GM18907 (cell line): ENCODE measurements at regions not wholly inside any gene's neighbourhood (a gene's known extent, or its start where the extent isn't known, plus 50 kb on each side); places are given as distances from the start of the nearest gene placed in this dataset.
"Not testable (repeated sequence)": the region's sequence is repeated elsewhere in the genome, so short reads cannot be mapped to it uniquely, and the experiment has no call there.

Experiments
- ATAC-seq: cut with Tn5 transposase; IDR thresholded peaks from one replicate; pipeline ENCODE4 v1.9.1; 2021; ENCODE audit warnings: mild to moderate bottlenecking, moderate library complexity; ENCODE audit not compliant: unreplicated experiment

DNA sequence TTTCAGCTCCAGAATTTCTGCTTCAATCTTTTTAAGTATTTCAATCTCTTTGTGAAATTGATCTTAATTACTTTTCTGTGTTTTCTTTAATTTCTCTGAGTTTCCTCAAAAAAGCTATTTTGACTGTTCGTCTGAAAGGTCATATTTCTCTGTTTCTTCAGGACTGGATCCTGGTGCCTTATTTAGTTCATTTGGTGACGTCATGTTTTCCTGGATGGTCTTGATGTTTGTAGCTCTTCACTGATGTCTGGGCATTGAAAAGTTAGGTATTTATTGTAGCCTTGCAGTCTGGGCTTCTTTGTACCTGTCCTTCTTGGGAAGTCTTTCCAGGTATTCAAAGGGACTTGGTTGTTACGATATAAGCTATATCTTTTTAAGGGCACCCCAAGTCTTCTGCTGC is 998.7 kb downstream of the NCAM2 start:
- no peak for ATAC-seq

DNA sequence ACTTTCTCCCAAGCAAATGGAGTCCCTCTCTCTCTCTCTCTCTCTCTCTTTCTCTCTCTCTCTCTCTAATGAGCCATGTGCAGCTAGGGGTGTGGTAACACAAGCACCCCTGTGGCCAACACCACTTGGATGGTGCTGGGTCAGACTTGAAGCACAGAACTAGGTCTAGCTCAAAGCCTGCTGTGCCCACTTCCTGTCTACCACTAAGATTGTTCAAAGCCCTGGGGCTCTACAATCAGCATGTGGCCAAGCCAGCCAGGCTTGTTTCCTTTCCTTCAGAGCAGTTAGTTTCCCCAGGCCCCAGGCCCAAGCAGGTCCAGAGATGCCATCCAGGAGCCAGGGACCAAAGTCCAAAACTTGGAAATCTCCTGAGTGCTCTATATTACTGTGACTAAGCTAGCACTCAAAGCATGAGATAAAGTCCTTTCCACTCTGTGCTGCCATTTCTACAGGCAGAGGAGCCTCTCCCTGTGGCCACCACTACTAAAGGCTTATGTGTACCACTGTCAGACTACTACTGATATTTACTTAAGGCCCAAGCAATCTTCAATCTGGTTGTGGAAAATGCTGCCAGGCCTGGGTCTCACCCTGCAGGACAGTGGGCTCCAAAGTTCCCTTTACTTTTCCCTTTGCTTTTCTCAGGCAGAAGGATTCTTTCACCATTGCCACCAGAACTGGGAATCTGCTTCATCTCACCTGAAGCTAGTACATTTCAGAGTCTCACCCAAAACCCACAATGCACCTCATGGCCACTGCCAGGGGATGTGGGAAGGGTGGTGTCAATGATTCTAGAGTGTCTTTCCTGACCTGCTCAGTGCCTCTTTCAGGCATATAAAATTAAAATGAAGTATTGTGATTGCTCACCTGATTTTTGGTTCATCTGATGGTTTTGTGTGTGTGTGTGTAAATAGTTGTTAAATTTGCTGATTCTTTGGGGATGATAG is 999.5 kb downstream of the NCAM2 start:
- no peak for ATAC-seq

DNA sequence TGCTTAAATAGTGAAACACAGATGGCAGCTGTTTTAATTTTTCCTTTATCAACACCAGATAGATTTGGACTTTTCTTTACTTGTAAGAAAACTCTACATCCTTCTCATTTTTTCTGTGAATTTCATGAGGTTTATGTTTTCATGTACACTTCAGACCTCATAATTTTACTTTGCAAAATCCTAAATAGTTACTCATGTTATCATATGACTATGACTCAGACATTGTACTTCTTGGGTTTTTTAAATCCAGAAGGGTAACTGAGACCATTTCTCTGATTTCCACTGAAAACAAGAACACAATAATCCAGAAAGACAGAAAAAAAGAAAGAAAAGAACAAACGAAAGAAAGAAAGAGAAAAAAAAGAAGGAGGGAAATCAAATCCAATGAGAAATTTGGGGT is 1021.6 kb downstream of the NCAM2 start:
- no peak for ATAC-seq

DNA sequence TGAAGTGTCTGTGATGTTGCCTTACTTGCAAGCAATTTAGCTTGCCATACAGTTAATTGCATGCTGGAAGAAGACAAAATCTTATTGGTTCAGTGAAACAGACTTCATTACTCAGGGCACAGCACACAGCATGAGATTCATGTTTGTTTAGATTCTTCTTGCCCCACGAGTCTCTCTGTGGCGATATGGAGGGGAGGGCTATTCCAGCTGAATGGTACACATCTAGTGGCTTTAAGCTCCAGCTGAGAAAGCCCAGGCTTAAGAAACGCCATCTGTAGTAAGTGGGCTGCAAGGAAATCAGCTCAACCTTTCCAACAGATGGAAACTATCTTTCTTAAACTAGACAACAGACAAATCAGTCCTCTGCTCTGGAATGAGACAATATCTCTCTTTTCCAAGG is 1022.0 kb downstream of the NCAM2 start:
- no peak for ATAC-seq

DNA sequence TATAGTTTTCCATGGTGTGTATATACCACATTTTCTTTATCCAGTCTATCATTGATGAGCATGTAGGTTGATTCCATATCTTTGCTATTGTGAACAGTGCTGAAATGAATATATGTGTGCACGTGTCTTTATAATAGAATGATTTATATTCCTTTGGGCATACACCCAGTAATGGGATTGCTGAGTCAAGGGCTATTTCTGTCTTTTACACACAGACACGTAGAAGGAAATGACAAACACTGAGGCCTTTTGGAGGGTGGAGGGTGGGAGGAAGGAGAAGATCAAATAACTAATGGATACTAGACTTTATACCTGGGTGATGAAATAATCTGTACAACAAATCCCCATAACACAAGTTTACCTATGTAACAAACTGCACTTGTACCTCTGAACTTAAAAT is 1025.7 kb downstream of the NCAM2 start:
- not testable (repeated sequence) for ATAC-seq

DNA sequence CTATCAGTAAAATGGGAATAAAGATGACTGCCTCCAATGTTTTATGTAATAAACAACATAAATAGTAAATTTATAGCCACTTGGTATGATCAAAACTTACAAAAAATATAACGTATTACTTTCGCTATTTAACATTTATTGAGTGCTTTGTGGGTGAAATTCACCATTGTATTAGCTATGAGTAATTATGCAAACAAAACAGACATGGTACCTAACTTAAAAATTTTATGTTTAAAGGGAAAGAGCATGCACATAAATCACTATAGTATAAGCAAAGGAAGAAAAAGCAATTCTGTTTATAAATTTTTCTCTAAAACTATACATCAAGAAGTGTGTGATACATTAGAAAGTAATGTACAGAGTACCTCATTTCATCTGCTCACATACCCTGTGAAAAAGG is 1046.2 kb downstream of the NCAM2 start:
- ATAC-seq: no peak

DNA sequence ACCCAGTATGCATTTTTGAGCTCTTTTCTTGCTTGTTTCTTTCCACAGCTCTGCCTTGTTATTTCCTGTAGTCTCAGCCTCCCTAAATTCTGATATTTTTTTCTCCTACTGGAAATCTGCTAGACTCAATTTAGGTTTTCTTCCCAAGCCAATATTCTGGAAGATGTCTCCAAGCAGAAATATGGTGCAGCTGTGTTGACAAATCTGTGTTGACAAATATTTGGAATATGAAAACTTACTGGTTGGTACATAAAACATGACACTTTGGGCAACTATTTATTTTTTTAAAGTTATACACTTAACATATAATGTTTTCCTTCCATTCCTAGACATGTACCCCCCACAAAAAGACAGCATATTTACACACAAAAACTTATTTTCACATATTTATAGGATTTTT is 1048.4 kb downstream of the NCAM2 start:
- ATAC-seq: no peak

DNA sequence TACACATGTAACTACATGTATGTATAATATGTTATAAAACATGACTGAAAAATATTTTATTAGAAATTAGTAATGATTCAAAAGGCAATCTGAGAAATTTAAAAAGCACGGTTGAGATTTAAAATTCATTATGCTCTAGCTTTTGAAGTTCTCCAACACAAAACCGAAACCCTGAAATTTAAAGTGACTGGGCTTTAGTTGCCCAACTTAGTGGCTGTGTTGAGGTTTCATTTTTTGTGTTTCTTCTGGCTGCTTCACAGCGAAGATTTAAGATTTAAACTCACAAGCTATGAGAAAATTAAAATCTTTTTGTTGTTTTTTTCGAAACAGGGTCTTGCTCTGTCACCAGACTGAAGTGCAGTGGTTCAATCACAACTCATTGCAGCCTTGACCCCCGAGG is 1058.7 kb downstream of the NCAM2 start:
- ATAC-seq: no peak

DNA sequence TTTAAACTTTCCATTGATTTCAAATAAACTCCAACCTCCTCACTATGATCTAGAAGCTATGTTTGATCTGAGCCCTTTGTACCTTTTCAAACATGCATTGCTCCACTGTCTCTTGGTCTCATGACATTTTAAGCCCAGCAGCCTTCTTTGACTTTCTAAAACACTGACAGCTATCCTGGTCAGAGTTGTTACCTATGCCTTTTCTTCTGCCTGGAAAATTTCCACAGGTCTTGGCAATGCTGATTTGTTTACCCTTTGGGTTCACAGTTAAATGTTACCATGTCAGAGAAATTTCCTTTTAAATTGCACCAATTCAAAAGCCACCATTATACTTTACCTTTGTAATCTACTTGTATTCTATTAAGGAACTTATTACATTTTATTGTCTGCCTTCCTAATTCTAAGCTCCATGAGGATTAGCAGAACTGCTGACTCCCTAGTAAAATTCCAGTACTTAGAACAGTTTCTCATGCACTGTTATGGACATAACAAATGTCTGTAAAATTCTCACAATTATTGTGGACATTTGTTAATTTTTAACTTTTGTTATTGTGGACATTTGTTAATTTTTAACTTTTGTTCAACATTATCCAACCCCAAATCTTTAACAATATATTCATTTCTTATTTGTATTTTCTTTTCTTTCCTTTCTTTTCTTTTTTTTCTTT is 1064.4 kb downstream of the NCAM2 start:
- no peak for ATAC-seq

DNA sequence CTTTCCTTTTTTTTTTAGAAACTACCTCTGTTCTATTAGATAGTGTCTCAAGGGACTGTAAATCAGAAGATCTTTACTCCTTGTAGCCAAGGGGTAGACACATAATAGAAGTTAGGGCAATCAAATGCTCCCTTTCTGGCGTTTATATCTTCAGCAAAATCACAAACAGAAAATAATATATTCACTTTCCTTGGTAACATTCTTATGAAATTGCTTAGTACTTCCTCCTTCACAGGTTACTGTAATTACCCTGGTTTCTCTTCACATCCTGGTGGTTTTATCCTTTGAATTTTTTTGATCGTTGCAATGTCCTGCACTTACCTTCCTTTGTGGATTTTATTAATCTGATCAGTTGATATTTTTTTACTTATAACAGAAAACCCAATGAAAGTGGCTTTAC is 1064.9 kb downstream of the NCAM2 start:
- ATAC-seq: no peak

DNA sequence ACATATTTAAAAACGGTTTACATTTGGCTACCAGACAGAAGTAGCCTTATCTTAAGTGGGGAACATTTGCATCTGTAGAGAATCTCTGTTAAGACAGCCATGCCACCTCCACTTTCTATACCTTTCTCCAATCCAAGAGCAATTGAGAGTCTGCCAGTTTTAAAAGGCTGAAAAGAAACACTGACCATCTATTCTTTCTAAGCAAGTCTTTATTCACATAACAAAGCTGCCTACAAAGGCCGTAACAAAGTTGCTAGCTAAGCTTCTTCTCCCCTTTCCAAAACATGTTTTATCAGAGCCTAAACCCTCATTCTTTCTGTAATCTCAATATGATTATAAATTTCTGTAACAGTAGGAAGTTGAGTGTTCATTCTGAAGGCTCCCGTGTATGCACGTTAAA is 1078.3 kb downstream of the NCAM2 start:
- no peak for ATAC-seq

DNA sequence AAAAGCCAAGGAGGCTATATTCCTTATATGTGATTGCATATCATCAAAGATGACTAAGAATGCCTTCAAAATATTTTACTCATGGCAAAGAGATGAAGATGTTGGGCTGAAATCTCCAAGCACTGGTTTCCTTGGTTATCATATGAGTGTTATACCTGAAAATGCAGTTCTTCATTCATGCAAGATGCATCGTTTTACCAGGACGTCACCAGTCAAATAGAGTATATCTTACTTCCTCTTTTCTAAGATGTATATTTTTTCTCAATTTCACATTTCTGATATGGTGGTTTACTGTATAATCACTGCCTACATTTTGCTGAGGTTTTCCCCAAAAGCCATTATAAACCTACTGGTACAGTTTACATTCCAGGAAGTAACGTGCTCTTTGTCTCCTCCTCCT is 1085.7 kb downstream of the NCAM2 start:
- no peak for ATAC-seq

DNA sequence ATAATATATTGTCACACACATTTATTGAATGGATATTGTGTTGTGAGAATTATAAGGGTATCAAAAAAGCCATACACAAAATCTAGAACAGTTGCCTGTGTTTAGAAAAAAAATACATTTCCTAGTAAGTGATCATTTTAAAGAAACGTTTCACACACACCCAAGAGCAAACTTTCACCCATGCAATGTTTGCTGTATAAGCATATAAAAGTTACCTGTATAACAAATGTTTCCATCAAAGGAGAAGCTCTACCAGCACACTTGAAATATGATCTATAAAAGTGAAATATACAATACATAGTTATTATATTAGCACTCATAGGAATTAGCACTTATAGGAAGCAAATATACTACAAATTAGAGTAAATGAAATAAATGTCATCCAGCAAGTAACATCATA is 1098.1 kb downstream of the NCAM2 start:
- no peak for ATAC-seq

DNA sequence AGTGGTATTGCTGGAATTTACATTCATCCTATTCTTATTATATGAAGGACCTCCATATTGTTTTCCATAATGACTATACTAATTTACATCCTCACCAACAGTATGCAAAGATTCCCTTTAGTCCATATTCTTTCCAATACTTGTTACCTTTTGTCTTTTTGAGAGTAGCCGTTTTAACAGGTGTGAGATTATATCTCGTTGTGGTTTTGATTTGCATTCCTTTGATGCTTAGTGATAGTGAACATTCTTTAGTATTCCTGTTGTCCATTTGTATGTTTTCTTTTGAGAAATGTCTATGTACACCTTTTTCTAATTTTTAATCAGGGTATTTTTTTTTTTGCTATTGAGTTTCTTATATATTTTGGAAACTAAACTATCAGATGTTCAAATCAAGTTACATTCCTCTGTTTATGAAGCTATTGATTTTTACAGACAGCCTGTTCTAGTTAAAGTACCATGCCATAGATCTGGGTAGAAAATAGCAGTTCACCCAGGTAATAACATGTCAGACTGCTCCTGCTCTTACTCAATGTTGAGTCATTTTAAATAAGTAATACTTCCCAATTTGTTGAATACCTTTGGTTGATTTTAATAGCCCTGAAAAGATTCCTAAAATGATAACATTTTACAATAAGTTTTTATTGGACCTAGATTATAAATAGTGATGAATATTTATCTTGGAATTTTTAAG is 1108.7 kb downstream of the NCAM2 start:
- no peak for ATAC-seq

DNA sequence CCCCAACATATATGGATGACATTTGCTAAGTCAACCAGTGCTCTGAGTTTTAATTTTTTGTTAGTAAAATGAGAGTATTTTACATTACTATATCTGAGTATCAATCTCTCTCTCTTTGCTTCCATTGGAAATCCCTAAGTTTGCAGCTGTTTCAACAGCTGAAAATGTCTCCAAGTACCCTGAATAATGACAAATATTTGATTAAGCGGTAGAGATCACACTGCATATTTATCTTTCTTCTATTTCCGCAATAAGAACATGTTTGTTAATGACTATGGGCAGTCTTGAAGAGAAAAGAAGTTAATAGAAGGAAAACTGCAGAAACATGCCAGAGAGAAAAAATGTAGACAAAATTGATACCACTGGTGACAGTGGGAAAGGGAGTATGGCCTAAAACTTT is 1117.5 kb downstream of the NCAM2 start:
- no peak for ATAC-seq

DNA sequence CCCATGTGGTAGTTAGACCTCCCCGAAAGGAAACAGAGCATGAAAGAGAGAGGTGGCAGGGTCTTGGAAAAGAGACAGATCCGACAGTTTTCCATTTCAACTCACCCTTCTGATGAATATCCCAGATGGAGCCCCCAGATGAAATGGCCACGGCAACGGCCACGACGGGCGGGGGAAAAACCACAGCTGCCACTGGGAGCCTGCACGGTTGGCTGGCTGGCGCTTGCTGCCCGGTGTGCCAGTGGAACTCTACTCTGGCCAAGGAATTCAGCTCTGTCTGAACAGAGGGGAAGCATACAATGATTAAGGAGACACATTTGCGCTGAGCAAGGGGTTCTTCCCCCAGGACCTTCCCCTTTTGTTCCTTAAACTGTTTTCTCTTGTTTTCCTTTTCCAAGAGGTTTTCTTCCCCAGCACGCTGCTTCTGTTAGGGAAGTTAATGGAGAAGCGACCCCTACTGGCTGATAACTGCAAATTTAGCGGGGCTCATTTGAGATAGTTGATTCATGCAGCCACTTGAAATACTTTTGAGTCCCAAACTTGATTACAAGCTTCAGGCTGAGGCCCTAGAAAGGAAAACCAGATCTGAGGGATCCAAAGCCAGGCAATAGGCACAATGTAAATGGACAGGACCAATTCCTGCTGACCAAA is 1122.5 kb downstream of the NCAM2 start:
- ATAC-seq: no peak

DNA sequence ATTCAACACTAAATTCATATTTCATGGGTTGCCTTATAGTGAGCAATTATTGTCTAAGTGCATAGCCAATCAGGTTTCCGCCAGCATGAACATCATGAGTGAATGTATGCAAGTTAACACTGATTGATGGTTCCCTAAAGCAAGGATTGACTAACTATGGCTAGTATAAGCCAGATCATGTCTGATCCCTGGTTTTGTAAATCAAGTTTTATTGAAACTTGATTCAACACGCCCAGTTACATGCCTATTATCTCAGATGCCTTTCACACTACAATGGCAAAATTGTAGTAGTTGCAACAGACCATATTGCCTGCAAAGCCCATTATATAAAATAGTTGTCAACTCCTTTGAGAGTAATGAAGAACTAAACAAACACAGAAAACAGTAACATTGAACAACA is 1127.4 kb downstream of the NCAM2 start:
- no peak for ATAC-seq

DNA sequence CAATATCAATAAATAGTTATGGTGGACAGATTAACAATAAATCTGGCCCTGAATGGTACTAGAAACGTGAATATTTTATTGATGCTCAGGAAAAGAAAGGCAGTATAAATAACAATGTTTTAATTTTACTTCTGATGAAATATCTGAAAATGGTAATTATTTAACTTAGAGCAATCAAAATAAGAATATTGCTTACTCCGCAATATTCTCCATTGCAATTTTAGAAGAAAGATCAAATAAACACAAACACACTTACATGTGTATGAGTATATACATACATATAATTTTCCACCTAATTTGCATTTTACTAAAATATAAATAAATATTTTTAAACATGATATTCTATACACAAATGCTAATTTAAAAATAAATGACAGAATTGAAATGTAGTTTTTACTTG is 1130.5 kb downstream of the NCAM2 start:
- no peak for ATAC-seq

DNA sequence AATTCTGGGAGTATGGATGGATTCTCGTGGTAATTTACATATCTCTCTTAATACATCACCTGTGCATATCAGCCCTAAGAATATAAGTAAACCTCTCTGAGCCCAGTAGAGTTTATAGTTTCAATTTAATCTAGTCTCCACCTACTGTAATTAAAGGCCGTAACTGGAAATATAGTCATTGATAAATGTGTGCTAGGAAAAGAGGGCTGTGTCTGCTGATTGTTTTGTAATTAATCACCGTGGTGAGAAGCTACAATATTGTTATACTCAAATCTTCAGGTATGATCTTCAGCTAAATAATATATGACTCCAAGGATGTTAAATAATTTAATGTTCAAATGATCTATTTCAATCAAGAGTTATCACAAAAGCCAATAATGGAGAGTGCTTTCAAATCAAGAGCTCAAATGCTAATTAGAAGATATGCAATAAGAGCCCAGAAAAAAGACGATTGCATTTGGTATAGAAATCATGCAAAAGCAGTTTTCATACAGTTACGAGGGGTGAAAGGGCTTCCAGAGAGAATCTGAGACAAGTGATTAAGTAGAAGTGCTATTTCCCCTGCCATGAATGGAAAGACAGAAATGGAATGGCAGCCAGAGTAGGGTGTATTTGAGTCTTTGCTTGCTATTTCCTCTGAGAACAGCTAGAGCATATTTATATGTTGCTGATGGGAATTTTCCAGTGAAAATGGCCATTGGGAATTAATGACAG is 1134.3 kb downstream of the NCAM2 start:
- ATAC-seq: no peak

DNA sequence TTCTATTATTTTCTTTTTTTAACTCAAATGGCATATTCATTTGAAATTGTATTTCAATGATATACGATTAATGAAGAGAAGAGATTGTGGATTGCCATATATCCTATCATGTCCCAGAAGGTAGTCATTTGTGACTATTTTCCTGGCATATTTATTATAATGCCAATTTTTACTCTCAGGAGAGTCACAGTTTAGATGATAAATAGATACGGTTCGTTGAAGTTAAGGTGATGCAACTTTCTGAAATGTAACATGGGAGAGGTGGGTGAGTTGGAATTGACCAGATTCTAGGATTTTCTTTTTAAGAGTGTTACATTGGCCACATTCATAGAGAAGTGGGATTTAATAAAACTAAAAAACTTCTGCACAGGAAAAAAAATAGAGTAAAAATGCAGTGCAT is 1138.5 kb downstream of the NCAM2 start:
- no peak for ATAC-seq
